Mesothelial cell of epicardium (in vitro differentiated cells): ENCODE measurements at regions not wholly inside any gene's neighbourhood (a gene's known extent, or its start where the extent isn't known, plus 50 kb on each side); places are given as distances from the start of the nearest gene placed in this dataset.

ENCODE experiments used
- DNase-seq, 2 experiments: peaks; one replicate each; pipeline ENCODE4 v3.0.0; 2021; ENCODE audit warnings: low spot score in 2 of 2; ENCODE audit not compliant: unreplicated experiment in 2 of 2
- H3K27ac Mint-ChIP-seq: 2 replicates; pipeline ENCODE4 v1.8.0; 2021; ENCODE audit warnings: mixed read lengths
- H3K27me3 Mint-ChIP-seq: 2 replicates; pipeline ENCODE4 v1.8.0; 2021; ENCODE audit warnings: low read depth, mixed read lengths
- H3K36me3 Mint-ChIP-seq: 2 replicates; pipeline ENCODE4 v1.8.0; 2021; ENCODE audit warnings: mixed read lengths
- H3K4me1 Mint-ChIP-seq: 2 replicates; pipeline ENCODE4 v1.8.0; 2021; ENCODE audit warnings: mixed read lengths
- H3K4me3 Mint-ChIP-seq: 2 replicates; pipeline ENCODE4 v1.8.0; 2021; ENCODE audit warnings: mild to moderate bottlenecking, moderate library complexity, mixed read lengths
- H3K9me3 Mint-ChIP-seq: 2 replicates; pipeline ENCODE4 v1.8.0; 2021; ENCODE audit warnings: mixed read lengths
- CTCF ChIP-seq: fragments of 200-600 bp; sonication (generic); IDR thresholded peaks from one replicate; pipeline ENCODE4 v1.5.0; 2021; ENCODE audit warnings: antibody characterized with exemption; ENCODE audit not compliant: unreplicated experiment

- Mint-ChIP-seq H3K27me3 (no peaks in the 10 kb centered on the region), H3K4me1 (peaks cover 3% of the 10 kb centered on the region), H3K36me3 (no peaks in the 10 kb centered on the region), H3K27ac (no peak overlapping the region), H3K9me3 (peaks cover 25% of the 10 kb centered on the region), H3K4me3 (no peak overlapping the region)
- no peak for DNase-seq
- TF ChIP-seq CTCF, result no peak
These were observed 916.7 kb upstream of the B3GALT2 start for GRCh38 chr1:194103101-194103500.

- DNase-seq, result no peak
- no peak overlapping the region for H3K27ac Mint-ChIP-seq
These were observed 916.2 kb upstream of the B3GALT2 start for GRCh38 chr1:194102607-194103006.

GRCh38 chr1:194084755-194085154 lies 898.3 kb upstream of the B3GALT2 start:
- H3K9me3 Mint-ChIP-seq, result no peaks in the 10 kb centered on the region
- H3K4me1 Mint-ChIP-seq, result no peaks in the 10 kb centered on the region
- DNase-seq, result no peak
- no peaks in the 10 kb centered on the region for H3K36me3 Mint-ChIP-seq
- no peaks in the 10 kb centered on the region for H3K27me3 Mint-ChIP-seq
- H3K4me3 Mint-ChIP-seq, result no peak overlapping the region
- TF ChIP-seq CTCF, result no peak
- no peak overlapping the region for H3K27ac Mint-ChIP-seq

More at GRCh38 chr1:194102607-194103006, 916.2 kb upstream of the B3GALT2 start:
- H3K36me3 Mint-ChIP-seq, result no peaks in the 10 kb centered on the region
- H3K4me3 Mint-ChIP-seq, result no peak overlapping the region
- no peak for TF ChIP-seq CTCF
- H3K9me3 Mint-ChIP-seq, result peaks cover 25% of the 10 kb centered on the region
- peaks cover 3% of the 10 kb centered on the region for H3K4me1 Mint-ChIP-seq
- no peaks in the 10 kb centered on the region for H3K27me3 Mint-ChIP-seq

- no peak for TF ChIP-seq CTCF
- no peak overlapping the region for H3K4me3 Mint-ChIP-seq
- H3K4me1 Mint-ChIP-seq, result no peaks in the 10 kb centered on the region
- no peak overlapping the region for H3K27ac Mint-ChIP-seq
- DNase-seq, result no peak
- no peaks in the 10 kb centered on the region for H3K36me3 Mint-ChIP-seq
- H3K27me3 Mint-ChIP-seq, result no peaks in the 10 kb centered on the region
- peaks cover 12% of the 10 kb centered on the region for H3K9me3 Mint-ChIP-seq
These were observed 895.0 kb upstream of the B3GALT2 start for GRCh38 chr1:194081444-194081843.

- no peaks in the 10 kb centered on the region for H3K27me3 Mint-ChIP-seq
- H3K4me3 Mint-ChIP-seq, result no peak overlapping the region
- H3K9me3 Mint-ChIP-seq, result peaks cover 16% of the 10 kb centered on the region
- H3K4me1 Mint-ChIP-seq, result no peaks in the 10 kb centered on the region
- TF ChIP-seq CTCF, result no peak
- no peak for DNase-seq
- no peaks in the 10 kb centered on the region for H3K36me3 Mint-ChIP-seq
- H3K27ac Mint-ChIP-seq, result no peak overlapping the region
These were observed 894.4 kb upstream of the B3GALT2 start for GRCh38 chr1:194080826-194081225.

- peaks cover 7% of the 10 kb centered on the region for H3K4me1 Mint-ChIP-seq
- H3K36me3 Mint-ChIP-seq, result no peaks in the 10 kb centered on the region
- no peaks in the 10 kb centered on the region for H3K27me3 Mint-ChIP-seq
- H3K9me3 Mint-ChIP-seq, result peaks cover 16% of the 10 kb centered on the region
- H3K27ac Mint-ChIP-seq, result no peak overlapping the region
- TF ChIP-seq CTCF, result no peak
- DNase-seq, result no peak
- no peak overlapping the region for H3K4me3 Mint-ChIP-seq
These were observed 892.4 kb upstream of the B3GALT2 start for GRCh38 chr1:194078765-194079164.
